IMR-90 (cell line): ENCODE measurements at regions not wholly inside any gene's neighbourhood (a gene's known extent, or its start where the extent isn't known, plus 50 kb on each side); places are given as distances from the start of the nearest gene placed in this dataset.

ENCODE experiments used
- ATAC-seq: fragments of 200-7000 bp; cut with Tn5 transposase; 2 replicates; pipeline ENCODE4 v1.9.1; 2020; ENCODE audit warnings: low read depth, mild to moderate bottlenecking, moderate library complexity
- BruUV-seq: library from RNA; stranded (reverse); fragments of 400-500 nt; replicated peaks from 2 replicates; lab custom pipeline; 2021; lab: Mats Ljungman, UMichigan
- CTCF ChIA-PET: fragments of 300-600 bp; formaldehyde crosslinking; extraction: SDS; loops from one replicate; lab custom pipeline; 2021; ENCODE audit warnings: antibody characterized with exemption; lab: Yijun Ruan, JAX
- POLR2A ChIA-PET: fragments of 300-600 bp; sonication (Branson Sonifier 250); formaldehyde crosslinking; loops from one replicate; lab custom pipeline; 2022; ENCODE audit warnings: antibody characterized with exemption; ENCODE audit not compliant: unreplicated experiment; lab: Charles Lee
- DNase-seq: peaks from one replicate; pipeline ENCODE4 v3.0.0; 2013
- H2AFZ ChIP-seq: replicated peaks from 2 replicates; pipeline ENCODE3; 2013; ENCODE audit warnings: low read length, mild to moderate bottlenecking; ENCODE audit not compliant: poor library complexity
- H2AK5ac ChIP-seq: 2 replicates; pipeline ENCODE4 v1.6.1; 2013; ENCODE audit warnings: low read depth, low read length, inconsistent platforms
- H2AK9ac ChIP-seq: replicated peaks from 2 replicates; pipeline ENCODE3; 2013; ENCODE audit warnings: mild to moderate bottlenecking, low read depth, low read length, moderate library complexity; ENCODE audit not compliant: poor library complexity
- H2BK120ac ChIP-seq: 2 replicates; pipeline ENCODE4 v1.6.1; 2013; ENCODE audit warnings: low read depth, low read length, inconsistent platforms
- H2BK15ac ChIP-seq: 3 replicates; pipeline ENCODE4 v1.6.1; 2013; ENCODE audit warnings: low read depth, low read length, inconsistent platforms
- H2BK20ac ChIP-seq: 2 replicates; pipeline ENCODE4 v1.6.1; 2013; ENCODE audit warnings: low read depth, mild to moderate bottlenecking, inconsistent platforms, low read length, moderate library complexity
- H2BK5ac ChIP-seq: 2 replicates; pipeline ENCODE4 v1.6.1; 2013; ENCODE audit warnings: mild to moderate bottlenecking, low read depth, low read length, inconsistent platforms; ENCODE audit not compliant: poor library complexity, severe bottlenecking
- H3K14ac ChIP-seq: replicated peaks from 2 replicates; pipeline ENCODE4 v1.6.1; 2013; ENCODE audit warnings: low read depth, low read length, inconsistent platforms
- H3K18ac ChIP-seq: 2 replicates; pipeline ENCODE4 v1.6.1; 2013; ENCODE audit warnings: low read depth, low read length, control low read depth
- H3K23ac ChIP-seq: 2 replicates; pipeline ENCODE4 v1.6.1; 2013; ENCODE audit warnings: low read depth, low read length, inconsistent platforms
- H3K27ac ChIP-seq: 2 replicates; pipeline ENCODE4 v1.5.1; 2013; ENCODE audit warnings: mild to moderate bottlenecking, control low read depth, low read length; ENCODE audit not compliant: insufficient read depth
- H3K27me3 ChIP-seq: 2 replicates; pipeline ENCODE4 v1.6.1; 2013; ENCODE audit warnings: low read length; ENCODE audit not compliant: control insufficient read depth, insufficient read depth
- H3K36me3 ChIP-seq: 2 replicates; pipeline ENCODE4 v1.6.1; 2013; ENCODE audit warnings: low read length, mixed read lengths; ENCODE audit not compliant: control insufficient read depth, insufficient read depth
- H3K4ac ChIP-seq: 2 replicates; pipeline ENCODE4 v1.6.1; 2013; ENCODE audit warnings: low read depth, low read length, inconsistent platforms
- H3K4me1 ChIP-seq: 2 replicates; pipeline ENCODE4 v1.6.1; 2013; ENCODE audit warnings: low read length, mixed read lengths; ENCODE audit not compliant: control insufficient read depth, insufficient read depth
- H3K4me2 ChIP-seq: 2 replicates; pipeline ENCODE4 v1.6.1; 2013; ENCODE audit warnings: low read depth, mild to moderate bottlenecking, control low read depth, low read length, moderate library complexity
- H3K4me3 ChIP-seq: 2 replicates; pipeline ENCODE4 v1.5.1; 2013; ENCODE audit warnings: low read depth, mild to moderate bottlenecking, control low read depth, low read length, moderate library complexity; ENCODE audit not compliant: insufficient read depth
- H3K56ac ChIP-seq: 2 replicates; pipeline ENCODE4 v1.6.1; 2013; ENCODE audit warnings: low read length, inconsistent platforms; ENCODE audit not compliant: insufficient read depth; ENCODE audit errors: extremely low read depth
- H3K79me1 ChIP-seq, 2 experiments: 2 replicates each; pipeline ENCODE4 v1.6.1; 2013; ENCODE audit warnings: low read length in 2 of 2, inconsistent platforms in 1 of 2, low read depth in 1 of 2
- H3K9ac ChIP-seq: 2 replicates; pipeline ENCODE4 v1.6.1; 2013; ENCODE audit warnings: low read depth, low read length, control low read depth
- H3K9me1 ChIP-seq: 2 replicates; pipeline ENCODE4 v1.6.1; 2013; ENCODE audit warnings: low read length, inconsistent platforms; ENCODE audit not compliant: insufficient read depth
- H3K9me3 ChIP-seq: 2 replicates; pipeline ENCODE4 v1.6.1; 2013; ENCODE audit warnings: low read length; ENCODE audit not compliant: control insufficient read depth, insufficient read depth
- H4K20me1 ChIP-seq: 2 replicates; pipeline ENCODE4 v1.6.1; 2013; ENCODE audit warnings: low read length, inconsistent platforms; ENCODE audit not compliant: insufficient read depth
- H4K5ac ChIP-seq: 2 replicates; pipeline ENCODE4 v1.6.1; 2013; ENCODE audit warnings: mild to moderate bottlenecking, low read depth, low read length, control low read depth
- H4K8ac ChIP-seq, 2 experiments: 2 replicates each; pipeline ENCODE4 v1.6.1; 2013; ENCODE audit warnings: low read depth in 2 of 2, low read length in 2 of 2, control low read depth in 1 of 2, inconsistent platforms in 1 of 2
- H4K91ac ChIP-seq: 2 replicates; pipeline ENCODE4 v1.6.1; 2013; ENCODE audit warnings: low read depth, low read length, inconsistent platforms; ENCODE audit not compliant: insufficient read depth
- CEBPB ChIP-seq: IDR thresholded peaks from 2 replicates; pipeline ENCODE4 v1.6.1; 2012; ENCODE audit warnings: low read depth, low read length, improper control_type of control experiment
- CHD1 ChIP-seq: IDR thresholded peaks from 2 replicates; pipeline ENCODE4 v1.6.1; 2012; ENCODE audit warnings: low read depth, low read length, improper control_type of control experiment
- FOS ChIP-seq: fragments of 150-350 bp; IDR thresholded peaks from 2 replicates; pipeline ENCODE4 v1.6.1; 2016; ENCODE audit warnings: low read depth, low read length
- MAZ ChIP-seq: IDR thresholded peaks from 2 replicates; pipeline ENCODE4 v1.6.1; 2012; ENCODE audit warnings: low read depth, mild to moderate bottlenecking, low read length, improper control_type of control experiment, moderate library complexity, borderline replicate concordance
- MXI1 ChIP-seq: IDR thresholded peaks from 2 replicates; pipeline ENCODE4 v1.6.1; 2012; ENCODE audit warnings: low read depth, mild to moderate bottlenecking, low read length, moderate library complexity, borderline replicate concordance
- SMC3 ChIP-seq: fragments of 150-350 bp; IDR thresholded peaks from 2 replicates; pipeline ENCODE4 v1.6.1; 2016; ENCODE audit warnings: low read depth, mild to moderate bottlenecking, antibody characterized with exemption, low read length, moderate library complexity
- USF2 ChIP-seq: fragments of 150-350 bp; IDR thresholded peaks from 2 replicates; pipeline ENCODE4 v1.6.1; 2017; ENCODE audit warnings: mild to moderate bottlenecking, antibody characterized with exemption, low read length, low read depth
- WGBS, 2 experiments: methylation state at CpG; one replicate each; pipeline versions ENCODE4 v1.1.5 to v1.1.7; 2013; ENCODE audit warnings: missing lambda C conversion rate in 2 of 2; ENCODE audit not compliant: insufficient read length in 1 of 2; ENCODE audit errors: extremely low coverage in 2 of 2; 5-methylcytosine and 5-hydroxymethylcytosine counted together
- dilution Hi-C: fragments of 300-500 bp; cut with HindIII; formaldehyde crosslinking; loops from one replicate; pipeline ENCODE4 v1.14.3; 2018; ENCODE audit warnings: low sequenced_read_pairs; ENCODE audit not compliant: unreplicated experiment
- in situ Hi-C: fragments of 300-500 bp; cut with MboI; formaldehyde crosslinking; loops from 3 replicates; pipeline ENCODE4 v1.14.3; 2019; ENCODE audit warnings: low sequenced_read_pairs, inconsistent platforms, mixed read lengths
- intact Hi-C: fragments of 100-400 bp; cut with micrococcal nuclease; formaldehyde crosslinking; loops from 2 replicates; pipeline ENCODE4 v1.10.0; 2022
- TF ChIP-seq, protein P1 (sequence below): fragments of 150-350 bp; IDR thresholded peaks from 2 replicates; pipeline ENCODE4 v1.6.1; 2016; ENCODE audit warnings: low read depth, mild to moderate bottlenecking, low read length, moderate library complexity, borderline replicate concordance

DNA sequence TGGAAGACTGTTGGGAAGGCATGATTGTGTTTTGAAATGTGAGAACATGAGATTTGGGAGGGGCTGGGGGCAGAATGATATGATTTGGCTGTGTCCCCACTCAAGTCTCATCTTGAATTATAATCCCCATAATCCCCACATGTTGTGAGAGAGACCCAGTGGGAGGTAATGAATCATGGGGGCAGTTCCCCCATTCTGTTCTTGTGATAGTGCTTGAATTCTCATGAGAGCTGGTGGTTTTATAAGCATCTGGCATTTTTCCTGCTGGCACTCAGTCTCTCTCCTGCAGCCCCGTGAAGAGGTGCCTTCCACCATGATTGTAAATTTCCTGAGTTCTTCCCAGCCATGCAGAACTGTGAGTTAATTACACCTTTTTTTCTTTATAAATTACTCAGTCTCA is 430.5 kb downstream of the OTOL1 start:
- Histone ChIP-seq H4K5ac (no peak overlapping the region), H3K56ac (no peak overlapping the region), H3K14ac (no peak overlapping the region), H3K9ac (no peak overlapping the region), H2AK9ac (no peak overlapping the region), H4K91ac (no peak overlapping the region), H3K36me3 (no peaks in the 10 kb centered on the region), H2AK5ac (no peak overlapping the region), H2BK5ac (no peak overlapping the region), H2BK20ac (no peak overlapping the region), H3K4me1 (no peaks in the 10 kb centered on the region), H3K4me2 (no peak overlapping the region), H3K9me1 (no peaks in the 10 kb centered on the region), H3K27ac (no peak overlapping the region), H2BK15ac (no peak overlapping the region), H3K9me3 (0 out of 2 replicates have a peak, but pooled peaks cover 2% of the 10 kb centered on the region), H3K18ac (no peak overlapping the region), H4K20me1 (no peaks in the 10 kb centered on the region), H4K8ac (no peak overlapping the region), H2BK120ac (no peak overlapping the region), H3K23ac (no peak overlapping the region), H3K4me3 (no peak overlapping the region), H2AFZ (no peak overlapping the region), H3K79me1 (no peaks in the 10 kb centered on the region), H3K4ac (no peak overlapping the region), H3K27me3 (no peaks in the 10 kb centered on the region)
- dilution Hi-C loops = no loop called here
- in situ Hi-C loops = no loop called here
- CTCF ChIA-PET = no interaction called here
- intact Hi-C loops = no loop called here
- no TSS peak for BruUV-seq
- no peak for TF ChIP-seq FOS
- TF ChIP-seq CEBPB = no peak
- no peak for TF ChIP-seq MXI1
- TF ChIP-seq CHD1 = no peak
- TF ChIP-seq SMC3 = no peak
- no peak for TF ChIP-seq MAZ
- TF ChIP-seq, protein P1, sequence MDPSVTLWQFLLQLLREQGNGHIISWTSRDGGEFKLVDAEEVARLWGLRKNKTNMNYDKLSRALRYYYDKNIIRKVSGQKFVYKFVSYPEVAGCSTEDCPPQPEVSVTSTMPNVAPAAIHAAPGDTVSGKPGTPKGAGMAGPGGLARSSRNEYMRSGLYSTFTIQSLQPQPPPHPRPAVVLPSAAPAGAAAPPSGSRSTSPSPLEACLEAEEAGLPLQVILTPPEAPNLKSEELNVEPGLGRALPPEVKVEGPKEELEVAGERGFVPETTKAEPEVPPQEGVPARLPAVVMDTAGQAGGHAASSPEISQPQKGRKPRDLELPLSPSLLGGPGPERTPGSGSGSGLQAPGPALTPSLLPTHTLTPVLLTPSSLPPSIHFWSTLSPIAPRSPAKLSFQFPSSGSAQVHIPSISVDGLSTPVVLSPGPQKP = no peak
- TF ChIP-seq USF2 = no peak
- no CpG with 5 or more reads among the region's 1 CpG for WGBS, 2 experiments
- no peak for ATAC-seq
- POLR2A ChIA-PET = no interaction called here
- no peak for DNase-seq
